Liver (tissue), 3 donors: ENCODE measurements at regions not wholly inside any gene's neighbourhood (a gene's known extent, or its start where the extent isn't known, plus 50 kb on each side); places are given as distances from the start of the nearest gene placed in this dataset.

Experiments used
- ATF3 ChIP-seq: IDR thresholded peaks from 2 replicates; pipeline ENCODE4 v1.6.1; 2016; ENCODE audit warnings: antibody characterized with exemption
- GABPA ChIP-seq, 2 donors: IDR thresholded peaks in 1 of 2; conservative IDR thresholded peaks in 1 of 2; 2 replicates each; pipeline ENCODE4 v1.6.1; 2016; ENCODE audit warnings: antibody characterized with exemption in 2 of 2, mild to moderate bottlenecking in 1 of 2, moderate library complexity in 1 of 2
- MAX ChIP-seq: IDR thresholded peaks from 2 replicates; pipeline ENCODE4 v1.6.1; 2016; ENCODE audit warnings: antibody characterized with exemption
- TF ChIP-seq, protein P1 (sequence below): fragments of 150-350 bp; IDR thresholded peaks from 2 replicates; pipeline ENCODE4 v1.5.1; 2017; ENCODE audit warnings: improper control_type of control experiment, low read depth, low read length; ENCODE audit not compliant: missing input control
- donor health status: healthy.
- donor health status: healthy.

- TF ChIP-seq, protein P1, sequence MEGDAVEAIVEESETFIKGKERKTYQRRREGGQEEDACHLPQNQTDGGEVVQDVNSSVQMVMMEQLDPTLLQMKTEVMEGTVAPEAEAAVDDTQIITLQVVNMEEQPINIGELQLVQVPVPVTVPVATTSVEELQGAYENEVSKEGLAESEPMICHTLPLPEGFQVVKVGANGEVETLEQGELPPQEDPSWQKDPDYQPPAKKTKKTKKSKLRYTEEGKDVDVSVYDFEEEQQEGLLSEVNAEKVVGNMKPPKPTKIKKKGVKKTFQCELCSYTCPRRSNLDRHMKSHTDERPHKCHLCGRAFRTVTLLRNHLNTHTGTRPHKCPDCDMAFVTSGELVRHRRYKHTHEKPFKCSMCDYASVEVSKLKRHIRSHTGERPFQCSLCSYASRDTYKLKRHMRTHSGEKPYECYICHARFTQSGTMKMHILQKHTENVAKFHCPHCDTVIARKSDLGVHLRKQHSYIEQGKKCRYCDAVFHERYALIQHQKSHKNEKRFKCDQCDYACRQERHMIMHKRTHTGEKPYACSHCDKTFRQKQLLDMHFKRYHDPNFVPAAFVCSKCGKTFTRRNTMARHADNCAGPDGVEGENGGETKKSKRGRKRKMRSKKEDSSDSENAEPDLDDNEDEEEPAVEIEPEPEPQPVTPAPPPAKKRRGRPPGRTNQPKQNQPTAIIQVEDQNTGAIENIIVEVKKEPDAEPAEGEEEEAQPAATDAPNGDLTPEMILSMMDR: no peak
- TF ChIP-seq GABPA (IDR thresholded peaks at IDR 0.05 in 1 of 2, conservative IDR thresholded peaks at IDR 0.05 in 1 of 2) (no peak), ATF3 (no peak), MAX (no peak)
Measured at GRCh38 chr10:78933828-78934531, 134.8 kb upstream of the ZMIZ1 start.
